G401.6 (cell line): ENCODE measurements at regions not wholly inside any gene's neighbourhood (a gene's known extent, or its start where the extent isn't known, plus 50 kb on each side); places are given as distances from the start of the nearest gene placed in this dataset.
"Not testable (repeated sequence)": the region's sequence is repeated elsewhere in the genome, so short reads cannot be mapped to it uniquely, and the experiment has no call there.

Source experiments
- FAIRE-seq: peaks from 2 replicates; lab custom pipeline; 2012; peaks lifted over from hg19 to GRCh38; lab: Jason Lieb, UNC

GRCh38 chr12:115898670-115899069 is 378.8 kb downstream of the MED13L start:
- no peak for FAIRE-seq

GRCh38 chr12:115897729-115898128 is 379.8 kb downstream of the MED13L start:
- FAIRE-seq, result no peak

GRCh38 chr12:115895247-115895646 is 382.2 kb downstream of the MED13L start:
- FAIRE-seq, result no peak

- FAIRE-seq, result no peak
Observed at GRCh38 chr12:115891556-115892164, 385.8 kb downstream of the MED13L start.

DNA sequence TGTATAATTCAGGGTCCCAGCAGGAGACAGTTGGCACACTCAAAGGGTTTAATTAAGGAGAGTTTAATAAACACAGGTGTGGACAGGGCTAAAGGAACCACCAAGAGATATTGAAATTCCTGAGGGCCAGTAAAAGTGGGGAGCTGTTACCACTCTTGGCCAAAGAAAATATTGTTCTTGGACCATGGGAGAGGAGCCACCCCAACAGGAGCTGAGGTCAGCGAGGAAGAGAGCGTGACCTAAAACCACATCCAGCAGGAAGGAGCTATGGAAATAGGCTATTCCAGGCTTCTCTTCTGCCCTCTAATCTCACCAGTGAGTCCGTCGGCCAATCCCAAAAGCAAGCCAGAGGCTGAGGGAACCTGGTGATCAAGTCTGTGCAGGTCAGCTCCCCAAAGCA is 390.8 kb downstream of the MED13L start:
- FAIRE-seq, result no peak

DNA sequence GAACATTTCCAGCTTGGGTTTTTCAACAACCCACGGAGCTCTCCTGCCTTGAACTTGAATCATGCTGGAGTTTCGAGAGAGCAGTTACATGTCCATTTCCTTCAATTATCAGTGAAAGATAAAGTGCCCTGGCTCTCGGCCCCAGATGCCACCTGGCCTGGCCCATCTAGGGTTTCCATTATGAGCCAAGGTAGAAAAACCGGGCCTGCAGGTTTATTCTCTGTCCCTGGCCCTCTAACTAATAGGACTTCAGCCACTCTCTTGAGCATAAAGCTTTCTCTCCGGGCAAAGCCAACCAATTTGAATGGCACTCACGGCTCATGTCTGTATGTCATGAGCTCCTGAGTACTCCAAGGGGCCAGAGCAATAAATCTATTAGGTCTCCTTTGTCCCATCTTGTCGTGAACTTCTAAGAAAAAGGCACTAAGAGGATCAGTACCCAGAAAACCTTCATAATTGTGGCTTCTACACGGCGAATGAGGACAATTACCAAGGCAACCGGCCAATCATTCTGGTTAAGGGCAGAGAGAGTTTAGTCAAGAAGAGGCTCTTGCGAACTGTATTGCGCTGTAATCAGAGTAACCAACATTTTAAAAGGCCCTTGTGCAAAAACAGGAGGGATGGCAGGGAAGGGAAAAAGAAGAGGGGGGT is 392.3 kb downstream of the MED13L start:
- FAIRE-seq, result no peak

- FAIRE-seq, result no peak
Observed at GRCh38 chr12:115882936-115883335, 394.6 kb downstream of the MED13L start.

GRCh38 chr12:115880238-115880637 is 397.3 kb downstream of the MED13L start:
- no peak for FAIRE-seq

DNA sequence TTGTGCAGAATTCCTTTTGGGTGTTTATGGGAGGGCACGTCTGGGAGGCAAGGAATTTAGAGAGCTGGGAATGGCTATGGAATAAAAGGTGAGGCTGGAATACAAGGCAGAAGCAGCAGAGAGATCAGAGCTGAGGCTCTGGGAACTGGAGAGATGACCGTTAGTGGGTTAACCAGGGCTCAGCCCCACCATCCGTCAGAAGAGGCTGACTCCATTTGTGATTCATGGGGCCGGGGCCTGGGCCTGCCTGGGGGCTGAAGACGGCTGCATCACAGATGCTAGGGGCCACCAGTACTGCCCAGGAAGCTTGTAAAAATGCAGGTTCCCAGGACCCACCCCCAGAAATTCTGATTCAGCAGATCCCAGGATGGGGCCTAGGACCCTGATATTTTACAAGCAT is 398.1 kb downstream of the MED13L start:
- FAIRE-seq, result no peak

DNA sequence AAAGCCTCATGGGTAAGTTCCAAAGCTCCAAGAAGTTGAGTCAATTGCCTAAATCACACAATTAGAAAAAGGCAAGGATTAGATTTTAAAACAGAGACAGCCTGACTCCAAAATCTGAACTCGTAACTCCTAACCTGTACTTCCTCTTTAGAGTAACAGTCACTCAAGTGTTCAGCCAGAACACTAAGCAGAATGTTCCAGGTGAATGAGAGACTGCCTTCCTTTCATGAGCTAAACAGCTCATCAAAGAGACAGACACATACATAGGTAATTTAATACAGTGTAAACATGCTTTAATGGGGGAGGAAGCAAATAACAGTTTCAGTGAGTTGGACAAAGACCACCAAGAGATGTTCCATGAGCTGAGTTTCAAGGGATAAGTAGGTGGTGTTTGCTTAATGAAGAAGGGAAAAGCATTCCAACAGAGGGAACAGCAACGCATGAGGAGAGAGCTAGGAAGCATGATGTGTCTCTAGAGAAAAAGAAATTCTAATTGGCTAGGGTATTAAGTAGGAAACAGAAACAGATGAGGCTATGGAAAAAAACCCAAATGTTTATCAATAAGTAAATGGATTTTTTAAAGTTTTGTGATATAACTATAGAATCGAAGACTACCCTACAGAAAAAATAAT is 403.9 kb downstream of the MED13L start:
- no peak for FAIRE-seq

DNA sequence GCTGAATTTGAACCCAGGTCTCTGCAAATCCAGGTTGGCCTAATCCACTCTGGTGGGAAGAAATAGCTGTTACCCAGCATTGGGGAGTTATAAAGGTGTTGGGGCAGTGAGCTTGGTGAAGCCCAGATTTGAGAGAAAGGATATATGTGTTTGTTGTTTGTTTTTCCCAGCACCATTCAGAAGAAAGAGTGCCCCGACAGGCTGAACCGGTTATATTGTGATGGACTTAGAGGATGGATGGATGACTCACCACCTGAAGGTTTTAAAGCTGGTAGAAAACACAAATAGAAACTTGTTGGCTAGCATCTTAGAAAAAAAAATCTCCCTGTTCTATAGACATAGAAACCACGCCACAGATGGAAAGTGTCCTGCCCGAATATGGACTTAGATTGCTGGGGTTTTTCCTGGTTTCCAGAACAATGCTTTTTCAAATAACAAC is 404.6 kb downstream of the MED13L start:
- no peak for FAIRE-seq

DNA sequence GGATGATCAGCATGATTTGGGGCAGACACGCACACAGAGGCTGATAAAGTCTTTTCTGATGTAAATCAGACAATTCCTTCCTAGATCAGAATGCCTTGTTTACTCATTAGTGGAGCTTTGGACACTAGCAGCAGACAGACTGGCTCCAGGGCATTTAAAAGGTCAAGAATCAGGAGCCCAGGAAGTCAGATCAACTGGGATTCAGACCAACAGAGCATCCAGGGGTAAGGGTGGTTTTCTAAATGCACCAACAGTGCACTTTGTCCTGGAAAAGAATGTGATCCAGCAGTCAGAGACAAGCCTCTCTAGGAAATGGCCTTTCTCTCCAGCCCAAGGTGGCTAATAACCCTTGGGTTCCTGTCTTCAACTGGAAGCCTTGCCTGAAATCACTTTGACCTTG is 405.3 kb downstream of the MED13L start:
- FAIRE-seq, result no peak

GRCh38 chr12:115871714-115872113 is 405.8 kb downstream of the MED13L start:
- no peak for FAIRE-seq

DNA sequence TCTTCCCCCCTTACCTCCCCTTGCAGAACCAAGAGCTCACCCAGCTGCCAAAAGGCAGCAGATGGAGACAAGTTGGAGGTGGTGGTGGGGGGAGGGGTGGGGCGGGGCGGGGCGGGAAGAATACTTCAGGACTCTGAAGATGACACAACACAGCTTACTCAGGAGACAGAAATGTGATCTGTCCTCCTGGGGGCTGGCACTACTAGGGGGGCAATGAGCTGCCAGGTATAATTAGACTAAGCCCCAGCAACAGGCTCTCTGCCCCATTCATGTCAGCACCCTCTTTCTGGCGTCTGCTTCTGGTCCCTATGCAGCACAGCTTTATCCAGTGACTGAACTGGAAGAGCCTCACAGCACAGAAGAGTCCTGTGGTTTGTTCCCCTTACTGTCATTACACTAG is 407.0 kb downstream of the MED13L start:
- no peak for FAIRE-seq

DNA sequence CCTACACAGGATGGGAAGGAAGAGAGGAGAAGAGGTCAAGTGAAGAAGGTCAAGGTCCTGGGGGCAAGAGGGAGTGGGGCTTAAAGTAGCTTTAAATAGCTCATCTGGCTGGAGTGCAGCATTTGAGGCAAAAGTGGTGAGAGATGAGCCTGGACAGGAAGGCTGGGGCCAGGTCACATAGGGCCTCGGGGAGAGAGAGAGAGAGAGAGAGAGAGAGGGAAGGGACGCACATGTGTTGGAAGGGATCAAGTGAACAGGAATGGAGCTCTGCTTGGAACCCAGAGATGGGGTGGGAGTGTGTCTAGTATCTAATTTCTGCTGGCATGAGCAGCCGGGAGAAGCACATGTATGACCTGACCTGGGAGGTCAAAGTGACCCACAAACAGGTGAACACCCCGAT is 407.5 kb downstream of the MED13L start:
- FAIRE-seq, result no peak

GRCh38 chr12:115869604-115870003 is 407.9 kb downstream of the MED13L start:
- no peak for FAIRE-seq

DNA sequence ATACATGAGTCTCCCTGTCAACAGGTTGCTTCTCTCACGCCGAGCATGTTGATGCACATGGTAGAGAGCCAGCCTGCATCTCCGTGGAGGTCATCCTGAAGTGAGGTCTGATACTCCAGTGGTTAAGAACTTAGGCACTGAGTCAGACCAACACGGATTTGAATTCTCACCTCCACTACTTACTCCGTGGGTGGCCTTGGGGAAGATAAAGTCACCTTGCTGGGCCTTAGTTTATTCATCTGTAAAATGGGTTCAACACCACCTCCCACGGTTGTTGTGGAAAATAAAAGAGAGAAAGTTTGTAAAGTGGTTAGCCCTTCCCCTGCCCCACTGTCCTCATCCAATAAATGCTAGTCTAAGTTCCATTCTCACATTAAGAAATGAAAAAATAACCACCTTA is 408.9 kb downstream of the MED13L start:
- FAIRE-seq, result no peak

DNA sequence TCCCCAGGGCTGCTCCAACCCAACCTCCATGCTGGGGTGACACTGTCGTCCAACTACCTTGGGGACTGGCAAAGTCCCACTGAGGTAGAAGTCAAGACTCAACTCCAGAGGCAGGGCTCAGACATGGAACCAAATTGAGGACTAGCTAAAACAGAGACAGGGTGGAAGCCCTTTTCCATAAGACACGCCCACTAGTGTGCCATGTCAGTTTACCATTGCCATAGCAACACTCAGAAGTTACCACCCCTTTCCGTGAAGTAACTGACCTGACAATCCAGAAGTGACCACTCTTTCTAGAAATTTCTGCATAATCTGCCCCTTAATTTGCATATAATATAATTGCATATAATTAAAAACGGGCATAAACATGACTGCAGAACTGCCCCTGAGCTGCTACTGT is 409.6 kb downstream of the MED13L start:
- no peak for FAIRE-seq

DNA sequence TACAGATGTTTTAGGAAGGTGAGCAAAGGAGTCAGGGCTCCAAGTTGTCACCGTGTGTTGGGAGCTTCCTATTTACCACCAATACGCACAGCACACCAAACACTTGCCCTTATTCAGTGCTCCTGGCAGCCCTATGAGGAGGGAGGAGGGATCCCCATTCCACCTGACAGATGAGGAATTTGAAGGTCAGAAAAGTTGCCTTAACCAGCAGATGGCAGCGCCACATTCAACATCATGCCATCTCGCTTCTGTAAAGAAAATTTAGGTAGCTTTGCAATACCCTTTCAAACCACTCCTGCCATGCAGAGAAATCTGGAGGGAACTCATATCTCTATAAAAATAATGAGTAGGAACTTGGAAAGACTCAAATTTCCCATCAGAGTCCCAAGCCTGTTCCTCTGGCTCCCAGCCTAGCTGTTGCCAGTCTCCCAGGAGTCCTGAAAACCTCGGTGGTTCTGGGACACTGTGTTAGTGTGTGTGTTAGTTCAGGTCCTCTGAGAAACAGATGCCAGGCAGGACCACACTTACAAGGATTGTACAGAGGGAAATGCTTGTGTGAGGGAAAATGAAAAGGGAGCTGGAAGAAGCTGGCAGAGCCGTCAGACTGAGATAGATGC is 410.5 kb downstream of the MED13L start:
- FAIRE-seq, result no peak

DNA sequence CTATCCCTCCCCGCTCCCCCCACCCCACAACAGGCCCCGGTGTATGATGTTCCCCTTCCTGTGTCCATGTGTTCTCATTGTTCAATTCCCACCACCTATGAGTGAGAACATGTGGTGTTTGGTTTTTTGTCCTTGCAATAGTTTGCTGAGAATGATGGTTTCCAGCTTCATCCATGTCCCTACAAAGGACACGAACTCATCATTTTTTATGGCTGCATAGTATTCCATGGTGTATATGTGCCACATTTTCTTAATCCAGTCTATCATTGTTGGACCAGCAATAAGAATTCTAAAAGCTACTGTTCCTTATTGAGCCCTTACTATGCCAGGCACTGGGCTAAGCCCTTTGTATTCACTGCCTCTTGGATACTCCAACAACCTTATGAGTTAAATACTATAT is 411.2 kb downstream of the MED13L start:
- FAIRE-seq, result not testable (repeated sequence)

DNA sequence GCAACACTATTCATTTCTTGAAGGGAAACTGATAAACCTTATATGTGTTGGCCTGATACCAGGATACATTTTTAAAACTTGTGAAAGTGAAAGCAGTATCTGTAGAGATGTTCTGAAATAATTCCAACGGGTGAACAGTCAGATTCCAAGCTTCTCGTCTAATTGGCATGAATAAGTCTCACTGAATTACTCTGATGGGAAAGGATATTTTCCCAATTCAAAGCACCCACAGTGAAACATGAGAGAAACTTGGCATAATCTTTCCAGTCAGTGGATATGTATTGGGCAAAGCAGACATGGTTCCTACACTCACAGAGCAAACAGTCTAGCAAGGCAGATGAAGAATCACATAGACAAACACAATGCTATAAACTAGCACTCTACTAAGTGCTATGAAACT is 413.1 kb downstream of the MED13L start:
- no peak for FAIRE-seq

- FAIRE-seq, result no peak
Observed at GRCh38 chr12:115860619-115861018, 416.9 kb downstream of the MED13L start.

DNA sequence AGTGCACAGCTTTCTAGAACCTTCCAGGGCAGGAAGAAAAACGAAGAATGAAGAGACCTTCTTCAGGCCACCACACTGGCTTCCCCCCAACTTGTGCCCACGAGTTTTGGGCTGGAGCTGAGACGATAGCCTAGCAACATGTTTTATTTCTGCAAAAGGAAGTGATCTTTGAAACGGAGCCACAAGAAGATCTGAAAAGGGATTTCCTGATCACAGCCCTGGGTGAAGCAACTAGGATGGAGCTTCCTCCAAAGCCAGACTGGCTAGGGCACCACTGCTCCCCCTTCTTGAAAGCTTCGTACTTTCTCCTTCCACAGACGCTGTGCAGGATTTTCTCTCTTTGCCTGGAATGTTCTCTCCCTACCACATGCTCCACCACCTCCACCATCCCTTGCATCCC is 418.3 kb downstream of the MED13L start:
- no peak for FAIRE-seq
